Keratinocyte (primary cell): ENCODE measurements at regions not wholly inside any gene's neighbourhood (a gene's known extent, or its start where the extent isn't known, plus 50 kb on each side); places are given as distances from the start of the nearest gene placed in this dataset.

ENCODE experiments used
- CTCF ChIP-seq, 3 experiments: IDR thresholded peaks in 1 of 3; conservative IDR thresholded peaks in 1 of 3; optimal IDR thresholded peaks in 1 of 3; 2 replicates in 2 of 3; 3 replicates in 1 of 3; pipeline versions ENCODE3 to v1.5.1; 2011; ENCODE audit warnings: low read length in 3 of 3, mild to moderate bottlenecking in 3 of 3, moderate library complexity in 2 of 3, control low read depth in 1 of 3, inconsistent platforms in 1 of 3; ENCODE audit not compliant: insufficient read depth in 2 of 3; ENCODE audit errors: extremely low read depth in 1 of 3
- EZH2 ChIP-seq: IDR thresholded peaks from one replicate; pipeline ENCODE4 v1.6.1; 2012; ENCODE audit warnings: inconsistent platforms, mild to moderate bottlenecking, low read length, moderate library complexity

- TF ChIP-seq CTCF (optimal IDR thresholded peaks at IDR 0.05 in 1 of 3, IDR thresholded peaks at IDR 0.05 in 1 of 3, conservative IDR thresholded peaks at IDR 0.05 in 1 of 3; ENCODE audit: extremely low read depth in 1 of 3, insufficient read depth in 2 of 3, low read length in 3 of 3) (no peak), EZH2 (no peak)
Measured at GRCh38 chr3:105950881-105951600, 82.2 kb upstream of the CBLB start.
